ENCODE measurements at regions not wholly inside any gene's neighbourhood (a gene's known extent, or its start where the extent isn't known, plus 50 kb on each side); places are given as distances from the start of the nearest gene placed in this dataset.

DNA sequence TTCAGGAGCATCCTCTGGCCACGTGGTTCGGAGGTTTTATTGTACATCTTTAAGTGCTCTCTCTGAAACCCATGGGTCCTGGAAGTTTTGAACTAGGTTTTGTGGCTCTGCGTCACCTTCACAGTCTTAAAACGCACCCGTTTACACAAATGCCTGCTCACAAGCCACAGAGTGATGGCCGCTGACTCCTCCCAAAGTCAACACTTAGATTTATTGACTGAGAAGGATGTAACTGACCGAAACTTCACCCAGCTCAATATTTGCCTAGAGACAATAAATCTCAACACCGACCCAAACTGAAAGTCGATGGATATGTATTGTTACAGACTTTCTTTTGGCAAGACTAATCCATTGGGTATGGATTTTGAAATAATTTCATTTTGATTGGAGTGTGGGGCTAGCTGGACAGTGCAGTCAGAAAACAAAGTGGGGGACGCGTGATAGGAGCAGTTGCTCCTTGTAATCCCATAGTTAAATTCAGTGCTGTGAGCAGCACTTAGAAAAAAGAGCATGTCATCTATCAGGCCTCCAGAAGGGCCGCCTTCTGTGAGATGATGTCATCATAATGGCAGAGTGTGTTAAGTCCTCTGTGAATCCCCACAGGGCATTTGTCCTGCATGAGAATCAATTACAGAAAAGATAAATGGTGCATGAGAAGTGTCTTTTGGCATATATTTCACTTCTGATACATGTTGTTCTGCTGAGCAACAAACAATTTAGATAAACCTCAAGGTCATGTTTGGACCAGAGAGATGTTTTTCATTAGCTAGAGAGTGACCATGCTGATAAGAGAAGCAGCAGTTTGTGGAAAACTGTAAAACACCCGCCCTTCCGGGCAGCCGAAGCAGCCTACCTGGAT is 183.7 kb downstream of the INO80D start:
- Histone ChIP-seq H3K4me2 (no peak overlapping the region), H3K27ac (no peak overlapping the region), H3K9ac (no peak overlapping the region), H3K4me3 (no peak overlapping the region), H3K36me3 (no peaks in the 10 kb centered on the region), H3K9me3 (ENCODE audit: low read depth) (no peaks in the 10 kb centered on the region), H3K27me3 (no peaks in the 10 kb centered on the region), H3K79me2 (ENCODE audit: low read depth) (no peaks in the 10 kb centered on the region), H2AFZ (replicated peaks) (no peak overlapping the region), H4K20me1 (ENCODE audit: low read depth) (no peaks in the 10 kb centered on the region), H3F3A (ENCODE audit: low read depth) (no peaks in the 10 kb centered on the region), H3K4me1 (no peaks in the 10 kb centered on the region)
- Mint-ChIP-seq H3K36me3 (no peaks in the 10 kb centered on the region), H3K4me1 (peaks cover 22% of the 10 kb centered on the region), H3K27ac (no peak overlapping the region), H3K27me3 (ENCODE audit: insufficient read depth, low read depth) (peaks cover 2% of the 10 kb centered on the region), H3K9me3 (peaks cover 10% of the 10 kb centered on the region), H3K4me3 (no peak overlapping the region)
- TF ChIP-seq EZH2phosphoT487 (IDR thresholded peaks at IDR 0.05): no peak
- no peak for TF ChIP-seq EZH2 (IDR thresholded peaks at IDR 0.05)
- TF ChIP-seq, protein P1, sequence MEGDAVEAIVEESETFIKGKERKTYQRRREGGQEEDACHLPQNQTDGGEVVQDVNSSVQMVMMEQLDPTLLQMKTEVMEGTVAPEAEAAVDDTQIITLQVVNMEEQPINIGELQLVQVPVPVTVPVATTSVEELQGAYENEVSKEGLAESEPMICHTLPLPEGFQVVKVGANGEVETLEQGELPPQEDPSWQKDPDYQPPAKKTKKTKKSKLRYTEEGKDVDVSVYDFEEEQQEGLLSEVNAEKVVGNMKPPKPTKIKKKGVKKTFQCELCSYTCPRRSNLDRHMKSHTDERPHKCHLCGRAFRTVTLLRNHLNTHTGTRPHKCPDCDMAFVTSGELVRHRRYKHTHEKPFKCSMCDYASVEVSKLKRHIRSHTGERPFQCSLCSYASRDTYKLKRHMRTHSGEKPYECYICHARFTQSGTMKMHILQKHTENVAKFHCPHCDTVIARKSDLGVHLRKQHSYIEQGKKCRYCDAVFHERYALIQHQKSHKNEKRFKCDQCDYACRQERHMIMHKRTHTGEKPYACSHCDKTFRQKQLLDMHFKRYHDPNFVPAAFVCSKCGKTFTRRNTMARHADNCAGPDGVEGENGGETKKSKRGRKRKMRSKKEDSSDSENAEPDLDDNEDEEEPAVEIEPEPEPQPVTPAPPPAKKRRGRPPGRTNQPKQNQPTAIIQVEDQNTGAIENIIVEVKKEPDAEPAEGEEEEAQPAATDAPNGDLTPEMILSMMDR (IDR thresholded peaks at IDR 0.05): no peak
- DNase-seq (ENCODE audit: low spot score): no peak

DNA sequence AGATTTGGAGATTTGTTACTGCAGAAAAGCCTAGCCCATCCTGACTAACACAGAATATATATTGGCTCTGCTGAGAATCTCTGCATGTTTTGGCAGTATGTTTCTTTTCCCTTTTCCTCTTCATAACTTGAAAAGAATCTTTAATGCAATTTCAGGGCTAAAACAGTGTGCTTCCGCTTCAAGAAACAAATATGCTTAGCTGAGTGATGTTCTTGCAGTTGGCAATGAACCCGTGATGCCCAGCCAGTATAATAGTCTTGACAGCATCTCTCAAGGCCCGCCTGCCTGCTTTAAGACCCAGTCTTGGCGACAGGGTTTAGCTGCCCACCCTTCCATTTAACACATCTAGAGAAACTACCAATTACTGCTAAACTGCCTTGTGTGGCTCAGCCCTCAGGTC is 184.5 kb downstream of the INO80D start:
- Mint-ChIP-seq H3K36me3 (no peaks in the 10 kb centered on the region), H3K27me3 (ENCODE audit: insufficient read depth, low read depth) (peaks cover 2% of the 10 kb centered on the region)
- H3K27ac ChIP-seq: no peak overlapping the region

GRCh38 chr2:205898744-205899143 is 187.2 kb downstream of the INO80D start:
- no peaks in the 10 kb centered on the region for H3K27me3 ChIP-seq
- H3K9me3 Mint-ChIP-seq: peaks cover 6% of the 10 kb centered on the region
- H3K4me1 ChIP-seq: no peaks in the 10 kb centered on the region
- H3K27me3 Mint-ChIP-seq (ENCODE audit: insufficient read depth, low read depth): peaks cover 5% of the 10 kb centered on the region
- H3K4me1 Mint-ChIP-seq: peaks cover 18% of the 10 kb centered on the region
- TF ChIP-seq EZH2 (IDR thresholded peaks at IDR 0.05): no peak
- TF ChIP-seq, protein P1 (IDR thresholded peaks at IDR 0.05): no peak
- H4K20me1 ChIP-seq (ENCODE audit: low read depth): no peaks in the 10 kb centered on the region
- no peak overlapping the region for H3K27ac ChIP-seq
- H3K36me3 Mint-ChIP-seq: no peaks in the 10 kb centered on the region
- H2AFZ ChIP-seq (replicated peaks): no peak overlapping the region
- DNase-seq (ENCODE audit: low spot score): no peak
- H3K4me2 ChIP-seq: no peak overlapping the region
- no peaks in the 10 kb centered on the region for H3K79me2 ChIP-seq (ENCODE audit: low read depth)
- H3K4me3 ChIP-seq: no peak overlapping the region
- H3K4me3 Mint-ChIP-seq: no peak overlapping the region
- no peak overlapping the region for H3K27ac Mint-ChIP-seq
- H3F3A ChIP-seq (ENCODE audit: low read depth): no peaks in the 10 kb centered on the region
- no peak overlapping the region for H3K9ac ChIP-seq
- no peaks in the 10 kb centered on the region for H3K36me3 ChIP-seq
- H3K9me3 ChIP-seq (ENCODE audit: low read depth): no peaks in the 10 kb centered on the region

More for the DNA sequence above, 184.5 kb downstream of the INO80D start:
- H3K4me3 Mint-ChIP-seq: no peak overlapping the region
- Histone ChIP-seq H4K20me1 (ENCODE audit: low read depth) (no peaks in the 10 kb centered on the region), H3F3A (ENCODE audit: low read depth) (no peaks in the 10 kb centered on the region), H3K9ac (no peak overlapping the region), H2AFZ (replicated peaks) (no peak overlapping the region), H3K79me2 (ENCODE audit: low read depth) (no peaks in the 10 kb centered on the region), H3K4me3 (no peak overlapping the region), H3K4me2 (no peak overlapping the region), H3K4me1 (no peaks in the 10 kb centered on the region), H3K27me3 (no peaks in the 10 kb centered on the region), H3K9me3 (ENCODE audit: low read depth) (no peaks in the 10 kb centered on the region), H3K36me3 (no peaks in the 10 kb centered on the region)
- TF ChIP-seq EZH2phosphoT487 (IDR thresholded peaks at IDR 0.05) (no peak), EZH2 (IDR thresholded peaks at IDR 0.05) (no peak)
- TF ChIP-seq, protein P1 (IDR thresholded peaks at IDR 0.05): no peak
- no peak overlapping the region for H3K27ac Mint-ChIP-seq
- H3K4me1 Mint-ChIP-seq: peaks cover 17% of the 10 kb centered on the region
- H3K9me3 Mint-ChIP-seq: peaks cover 6% of the 10 kb centered on the region
- DNase-seq (ENCODE audit: low spot score): no peak
